ENCODE measurements at regions not wholly inside any gene's neighbourhood (a gene's known extent, or its start where the extent isn't known, plus 50 kb on each side); places are given as distances from the start of the nearest gene placed in this dataset.

- no peak for TF ChIP-seq CREM (CRISPR knock-in tag; IDR thresholded peaks at IDR 0.05)
- no peak for TF ChIP-seq ZNF416 (CRISPR knock-in tag; IDR thresholded peaks at IDR 0.05)
- TF ChIP-seq E2F4 (CRISPR knock-in tag; IDR thresholded peaks at IDR 0.05; ENCODE audit: borderline replicate concordance, low read depth) = no peak
- no peak for TF ChIP-seq ESRRA (CRISPR knock-in tag; IDR thresholded peaks at IDR 0.05; ENCODE audit: borderline replicate concordance)
- TF ChIP-seq ZNF263 (CRISPR knock-in tag; IDR thresholded peaks at IDR 0.05; ENCODE audit: low read depth) = no peak
- no peak for TF ChIP-seq ELF4 (CRISPR knock-in tag; IDR thresholded peaks at IDR 0.05; ENCODE audit: low read depth)
- TF ChIP-seq ATF6 (CRISPR knock-in tag; IDR thresholded peaks at IDR 0.05) = no peak
- no peak for TF ChIP-seq ATF3 (CRISPR knock-in tag; conservative IDR thresholded peaks at IDR 0.05)
- TF ChIP-seq E2F1 (CRISPR knock-in tag; IDR thresholded peaks at IDR 0.05) = no peak
Observed at GRCh38 chr13:74597526-74597925, 463.3 kb upstream of the KLF12 start.

Data from WTC11 (cell line).